ENCODE measurements at regions not wholly inside any gene's neighbourhood (a gene's known extent, or its start where the extent isn't known, plus 50 kb on each side); places are given as distances from the start of the nearest gene placed in this dataset.

- no peak overlapping the region for H3K9ac ChIP-seq (ENCODE audit: low read depth in 1 of 2, low read length in 2 of 2)
- H3K4me1 ChIP-seq (ENCODE audit: control insufficient read depth in 4 of 4, insufficient read depth in 4 of 4, low read length in 3 of 4): no peaks in the 10 kb centered on the region
- H3K27ac ChIP-seq (ENCODE audit: low read depth in 1 of 2, low read length in 2 of 2): no peak overlapping the region
- TF ChIP-seq REST (IDR thresholded peaks at IDR 0.05) (no peak), ZBTB33 (IDR thresholded peaks at IDR 0.05) (no peak), HNF4G (IDR thresholded peaks at IDR 0.05) (no peak), FOXA1 (IDR thresholded peaks at IDR 0.05) (no peak), CTCF (IDR thresholded peaks at IDR 0.05; ENCODE audit: low read depth, low read length, missing input control) (no peak), JUND (IDR thresholded peaks at IDR 0.05) (no peak), NR2F2 (IDR thresholded peaks at IDR 0.05) (no peak), TAF1 (conservative IDR thresholded peaks at IDR 0.05) (no peak), EGR1 (IDR thresholded peaks at IDR 0.05; ENCODE audit: low read depth in 2 of 2) (no peak), FOXA2 (IDR thresholded peaks at IDR 0.05) (no peak), SP1 (IDR thresholded peaks at IDR 0.05) (no peak), ATF3 (IDR thresholded peaks at IDR 0.05) (no peak), YY1 (IDR thresholded peaks at IDR 0.05) (no peak), GABPA (IDR thresholded peaks at IDR 0.05 in 1 of 2, conservative IDR thresholded peaks at IDR 0.05 in 1 of 2) (no peak), MAX (IDR thresholded peaks at IDR 0.05) (no peak)
- no peaks in the 10 kb centered on the region for H3K27me3 ChIP-seq (ENCODE audit: control insufficient read depth in 4 of 4, insufficient read depth in 4 of 4, low read length in 3 of 4)
- no peak for DNase-seq (ENCODE audit: low spot score)
- H3K36me3 ChIP-seq (ENCODE audit: control insufficient read depth in 4 of 4, insufficient read depth in 3 of 4, low read depth in 1 of 4, low read length in 3 of 4): no peaks in the 10 kb centered on the region
- no peak overlapping the region for H3K4me3 ChIP-seq (ENCODE audit: low read depth in 1 of 3, low read length in 3 of 3)
- 77% methylated on average over 3 of the region's 3 CpGs for WGBS
- no peaks in the 10 kb centered on the region for H3K9me3 ChIP-seq (ENCODE audit: control insufficient read depth in 4 of 4, low read length in 3 of 4)
Observed at GRCh38 chr11:110883256-110883655, 171.0 kb upstream of the ARHGAP20 start.

GRCh38 chr11:110878513-110878912, 166.3 kb upstream of the ARHGAP20 start:
- TF ChIP-seq ZBTB33 (IDR thresholded peaks at IDR 0.05): no peak
- no peak for TF ChIP-seq HNF4A (conservative IDR thresholded peaks at IDR 0.05)
- TF ChIP-seq RAD21 (IDR thresholded peaks at IDR 0.05): no peak
- no peak for TF ChIP-seq ATF3 (IDR thresholded peaks at IDR 0.05)
- TF ChIP-seq TAF1 (conservative IDR thresholded peaks at IDR 0.05): no peak
- no peaks in the 10 kb centered on the region for H3K9me3 ChIP-seq (ENCODE audit: control insufficient read depth in 4 of 4, low read length in 3 of 4)
- no peaks in the 10 kb centered on the region for H3K27me3 ChIP-seq (ENCODE audit: control insufficient read depth in 4 of 4, insufficient read depth in 4 of 4, low read length in 3 of 4)
- WGBS: 87% methylated on average over 1 of the region's 1 CpG
- DNase-seq (ENCODE audit: low spot score): no peak
- H3K9ac ChIP-seq (ENCODE audit: low read depth in 1 of 2, low read length in 2 of 2): no peak overlapping the region
- no peaks in the 10 kb centered on the region for H3K36me3 ChIP-seq (ENCODE audit: control insufficient read depth in 4 of 4, insufficient read depth in 3 of 4, low read depth in 1 of 4, low read length in 3 of 4)
- H3K4me3 ChIP-seq (ENCODE audit: low read depth in 1 of 3, low read length in 3 of 3): no peak overlapping the region
- H3K27ac ChIP-seq (ENCODE audit: low read depth in 1 of 2, low read length in 2 of 2): no peak overlapping the region
- H3K4me1 ChIP-seq (ENCODE audit: control insufficient read depth in 4 of 4, insufficient read depth in 4 of 4, low read length in 3 of 4): no peaks in the 10 kb centered on the region
